HEK293 (cell line): ENCODE measurements at regions not wholly inside any gene's neighbourhood (a gene's known extent, or its start where the extent isn't known, plus 50 kb on each side); places are given as distances from the start of the nearest gene placed in this dataset.

Source experiments
- CTCF ChIA-PET: fragments of 350-600 bp; formaldehyde crosslinking; extraction: SDS; loops from one replicate; lab custom pipeline; 2021; ENCODE audit warnings: antibody characterized with exemption; lab: Yijun Ruan, JAX
- POLR2A ChIA-PET: fragments of 300-600 bp; formaldehyde crosslinking; extraction: SDS; loops from one replicate; lab custom pipeline; 2020; ENCODE audit warnings: antibody characterized with exemption, inconsistent platforms; lab: Yijun Ruan, JAX
- H3K27ac ChIP-seq: fragments of 200-500 bp; sonication (Bioruptor generic); 2 replicates; pipeline ENCODE4 v1.5.1; 2014; ENCODE audit warnings: low read depth, low read length, control low read depth, inconsistent platforms; ENCODE audit errors: extremely low read depth
- H3K36me3 ChIP-seq, 2 experiments: fragments of 200-500 bp in 1 of 2; sonication (Bioruptor generic) in 1 of 2; 1 replicate in 1 of 2; 2 replicates in 1 of 2; pipeline ENCODE4 v1.5.1; 2014 to 2017; ENCODE audit warnings: inconsistent platforms in 2 of 2, low read length in 2 of 2; ENCODE audit not compliant: control insufficient read depth in 2 of 2, insufficient read depth in 1 of 2
- H3K4me1 ChIP-seq: fragments of 200-500 bp; sonication (Bioruptor generic); 2 replicates; pipeline ENCODE4 v1.5.1; 2014; ENCODE audit warnings: mild to moderate bottlenecking, low read length, inconsistent platforms; ENCODE audit not compliant: control insufficient read depth, insufficient read depth
- H3K4me3 ChIP-seq: 2 replicates; pipeline ENCODE4 v1.5.1; 2011; ENCODE audit warnings: low read depth, mild to moderate bottlenecking, control low read depth, low read length, moderate library complexity
- H3K9me3 ChIP-seq: fragments of 200-500 bp; sonication (Bioruptor generic); 2 replicates; pipeline ENCODE4 v1.5.1; 2014; ENCODE audit warnings: low read depth, low read length, inconsistent platforms; ENCODE audit not compliant: control insufficient read depth, insufficient read depth
- CTCF ChIP-seq: fragments of 450-650 bp; formaldehyde crosslinking; IDR thresholded peaks from 2 replicates; pipeline ENCODE4 v1.5.1; 2016; ENCODE audit warnings: missing biosample characterization, missing genetic modification characterization
- GLIS2 ChIP-seq: fragments of 450-650 bp; formaldehyde crosslinking; IDR thresholded peaks from 2 replicates; pipeline ENCODE4 v1.5.1; 2016; ENCODE audit warnings: missing biosample characterization, missing genetic modification characterization
- KLF8 ChIP-seq: fragments of 450-650 bp; formaldehyde crosslinking; IDR thresholded peaks from 2 replicates; pipeline ENCODE4 v1.5.1; 2016; ENCODE audit warnings: missing biosample characterization, missing genetic modification characterization
- TRIM28 ChIP-seq: IDR thresholded peaks from 2 replicates; pipeline ENCODE4 v1.6.1; 2011; ENCODE audit warnings: low read length, control low read depth, borderline replicate concordance
- WT1 ChIP-seq: fragments of 450-650 bp; formaldehyde crosslinking; IDR thresholded peaks from 2 replicates; pipeline ENCODE4 v1.5.1; 2016; ENCODE audit warnings: missing biosample characterization, missing genetic modification characterization
- YY2 ChIP-seq: fragments of 450-650 bp; formaldehyde crosslinking; IDR thresholded peaks from 2 replicates; pipeline ENCODE4 v1.5.1; 2016; ENCODE audit warnings: missing biosample characterization, missing genetic modification characterization
- ZBTB49 ChIP-seq: fragments of 450-650 bp; formaldehyde crosslinking; IDR thresholded peaks from 2 replicates; pipeline ENCODE4 v1.5.1; 2016; ENCODE audit warnings: missing biosample characterization, missing genetic modification characterization, low read depth
- ZFP41 ChIP-seq: fragments of 450-650 bp; formaldehyde crosslinking; IDR thresholded peaks from 2 replicates; pipeline ENCODE4 v1.5.1; 2016; ENCODE audit warnings: missing biosample characterization, missing genetic modification characterization, borderline replicate concordance
- ZFP69B ChIP-seq: fragments of 450-650 bp; formaldehyde crosslinking; IDR thresholded peaks from 2 replicates; pipeline ENCODE4 v1.5.1; 2016; ENCODE audit warnings: missing biosample characterization, missing genetic modification characterization
- ZIC2 ChIP-seq: fragments of 450-650 bp; formaldehyde crosslinking; IDR thresholded peaks from 2 replicates; pipeline ENCODE4 v1.5.1; 2016; ENCODE audit warnings: missing biosample characterization, missing genetic modification characterization
- ZNF248 ChIP-seq: fragments of 450-650 bp; formaldehyde crosslinking; IDR thresholded peaks from 2 replicates; pipeline ENCODE4 v1.5.1; 2017; ENCODE audit warnings: missing biosample characterization, missing genetic modification characterization
- ZNF292 ChIP-seq: fragments of 450-650 bp; formaldehyde crosslinking; IDR thresholded peaks from 2 replicates; pipeline ENCODE4 v1.5.1; 2016; ENCODE audit warnings: low read depth, missing biosample characterization, missing genetic modification characterization, borderline replicate concordance
- ZNF362 ChIP-seq: fragments of 450-650 bp; formaldehyde crosslinking; IDR thresholded peaks from 2 replicates; pipeline ENCODE4 v1.5.1; 2016; ENCODE audit warnings: missing biosample characterization, missing genetic modification characterization
- ZNF423 ChIP-seq: fragments of 450-650 bp; formaldehyde crosslinking; IDR thresholded peaks from 2 replicates; pipeline ENCODE4 v1.5.1; 2016; ENCODE audit warnings: missing biosample characterization, missing genetic modification characterization
- ZNF624 ChIP-seq: fragments of 450-650 bp; formaldehyde crosslinking; IDR thresholded peaks from 2 replicates; pipeline ENCODE4 v1.5.1; 2017; ENCODE audit warnings: missing biosample characterization, missing genetic modification characterization
- ZNF629 ChIP-seq: fragments of 450-650 bp; formaldehyde crosslinking; IDR thresholded peaks from 2 replicates; pipeline ENCODE4 v1.5.1; 2017; ENCODE audit warnings: missing biosample characterization, missing genetic modification characterization
- ZNF704 ChIP-seq: fragments of 450-650 bp; formaldehyde crosslinking; IDR thresholded peaks from 2 replicates; pipeline ENCODE4 v1.5.1; 2016; ENCODE audit warnings: missing biosample characterization, missing genetic modification characterization
- ZNF768 ChIP-seq: fragments of 450-650 bp; formaldehyde crosslinking; IDR thresholded peaks from 2 replicates; pipeline ENCODE4 v1.5.1; 2018; ENCODE audit warnings: missing biosample characterization, mild to moderate bottlenecking, missing genetic modification characterization
- ZNF777 ChIP-seq: fragments of 450-650 bp; formaldehyde crosslinking; IDR thresholded peaks from 2 replicates; pipeline ENCODE4 v1.5.1; 2017; ENCODE audit warnings: missing biosample characterization, missing genetic modification characterization, borderline replicate concordance
- ZSCAN18 ChIP-seq: fragments of 450-650 bp; formaldehyde crosslinking; IDR thresholded peaks from 2 replicates; pipeline ENCODE4 v1.5.1; 2016; ENCODE audit warnings: missing biosample characterization, missing genetic modification characterization
- ZSCAN30 ChIP-seq: fragments of 450-650 bp; IDR thresholded peaks from 2 replicates; pipeline ENCODE4 v1.5.1; 2018; ENCODE audit warnings: missing biosample characterization, mild to moderate bottlenecking, missing genetic modification characterization, moderate library complexity

- ChIA-PET CTCF (interaction anchor here (0.5 to 0.7 kb wide), 2 partner anchors 10 to 49 kb away, joined by 3 read pairs; no protein-coding TSS in a partner anchor), POLR2A (no interaction called here)
- Histone ChIP-seq H3K36me3 (no peaks in the 10 kb centered on the region), H3K27ac (no peak overlapping the region), H3K9me3 (no peaks in the 10 kb centered on the region), H3K4me3 (no peak overlapping the region), H3K4me1 (no peaks in the 10 kb centered on the region)
- no peak for TF ChIP-seq ZNF624 (tag by site-specific recombination)
- TF ChIP-seq ZNF423 (tag by site-specific recombination), result no peak
- TF ChIP-seq ZSCAN18, result no peak
- no peak for TF ChIP-seq TRIM28
- TF ChIP-seq ZFP69B (tag by site-specific recombination), result no peak
- TF ChIP-seq WT1 (tag by site-specific recombination), result no peak
- TF ChIP-seq CTCF (tag by site-specific recombination), result no peak
- no peak for TF ChIP-seq ZNF704 (tag by site-specific recombination)
- no peak for TF ChIP-seq ZNF777
- TF ChIP-seq ZNF248 (tag by site-specific recombination), result no peak
- TF ChIP-seq ZNF362 (tag by site-specific recombination), result no peak
- TF ChIP-seq ZSCAN30, result no peak
- TF ChIP-seq ZIC2 (tag by site-specific recombination), result no peak
These were observed 126.1 kb upstream of the IFNE start for GRCh38 chr9:21608200-21608599.

GRCh38 chr9:21609506-21609905 is 127.4 kb upstream of the IFNE start:
- Histone ChIP-seq H3K36me3 (no peaks in the 10 kb centered on the region), H3K4me1 (no peaks in the 10 kb centered on the region), H3K4me3 (no peak overlapping the region), H3K27ac (no peak overlapping the region), H3K9me3 (no peaks in the 10 kb centered on the region)
- POLR2A ChIA-PET, result no interaction called here
- TF ChIP-seq KLF8 (tag by site-specific recombination), result no peak
- TF ChIP-seq ZNF292, result no peak
- no peak for TF ChIP-seq YY2 (tag by site-specific recombination)
- no peak for TF ChIP-seq CTCF (tag by site-specific recombination)
- no peak for TF ChIP-seq ZNF629
- no peak for TF ChIP-seq ZBTB49 (tag by site-specific recombination)
- no peak for TF ChIP-seq ZNF768
- no peak for TF ChIP-seq ZFP41 (tag by site-specific recombination)
- TF ChIP-seq ZSCAN30, result no peak
- TF ChIP-seq GLIS2 (tag by site-specific recombination), result no peak
- CTCF ChIA-PET, result interaction anchor here (0.9 kb wide), 1 partner anchor 10 kb away, joined by 3 read pairs; no protein-coding TSS in a partner anchor
